Breast epithelium (tissue), 4 donors: ENCODE measurements at regions not wholly inside any gene's neighbourhood (a gene's known extent, or its start where the extent isn't known, plus 50 kb on each side); places are given as distances from the start of the nearest gene placed in this dataset.
"Not testable (repeated sequence)": the region's sequence is repeated elsewhere in the genome, so short reads cannot be mapped to it uniquely, and the experiment has no call there.

Source experiments
- DNase-seq, 2 donors: peaks; one replicate each; pipeline ENCODE4 v3.0.0-alpha.2; 2019; ENCODE audit warnings: low spot score in 2 of 2
- H3K27ac ChIP-seq, 2 donors: fragments of 200-600 bp; sonication (generic) in 1 of 2; one replicate each; pipeline ENCODE4 v1.5.1; 2016 to 2019; ENCODE audit warnings: mild to moderate bottlenecking in 1 of 2
- H3K27me3 ChIP-seq, 2 donors: fragments of 200-600 bp; sonication (generic) in 1 of 2; one replicate each; pipeline versions ENCODE4 v1.5.1 to v1.6.0; 2017 to 2019; ENCODE audit warnings: control low read depth in 1 of 2, mild to moderate bottlenecking in 1 of 2
- H3K36me3 ChIP-seq: fragments of 200-600 bp; one replicate; pipeline ENCODE4 v1.5.1; 2019
- H3K4me1 ChIP-seq, 2 donors: fragments of 200-600 bp; sonication (generic); one replicate each; pipeline ENCODE4 v1.5.1; 2016 to 2019; ENCODE audit warnings: control low read depth in 1 of 2
- H3K4me3 ChIP-seq, 3 donors: fragments of 200-600 bp; sonication (generic); 1 replicate in 2 of 3; 2 replicates in 1 of 3; pipeline ENCODE4 v1.5.1; 2016 to 2019; ENCODE audit warnings: mild to moderate bottlenecking in 3 of 3, moderate library complexity in 2 of 3
- H3K9me3 ChIP-seq, 2 donors: fragments of 200-600 bp; sonication (generic) in 1 of 2; one replicate each; pipeline ENCODE4 v1.5.1; 2016 to 2019; ENCODE audit warnings: control low read depth in 1 of 2
- CTCF ChIP-seq, 3 donors: fragments of 450-650 bp; IDR thresholded peaks; one replicate each; pipeline ENCODE4 v1.5.1; 2016 to 2017; ENCODE audit warnings: antibody characterized with exemption in 3 of 3, mild to moderate bottlenecking in 3 of 3, moderate library complexity in 3 of 3
- POLR2A ChIP-seq: fragments of 450-650 bp; IDR thresholded peaks from one replicate; pipeline ENCODE4 v1.6.1; 2016; ENCODE audit warnings: antibody characterized with exemption, mild to moderate bottlenecking, moderate library complexity
- POLR2AphosphoS5 ChIP-seq, 3 donors: sonication (generic); formaldehyde crosslinking; IDR thresholded peaks; one replicate each; pipeline ENCODE4 v1.6.1; 2017; ENCODE audit warnings: antibody characterized with exemption in 3 of 3
- intact Hi-C: fragments of 100-400 bp; cut with DNase I; formaldehyde crosslinking; loops from one replicate; pipeline ENCODE4 v1.15.1; 2023; ENCODE audit warnings: low total_unique reads

GRCh38 chr14:103243764-103244737, 90.0 kb upstream of the EIF5 start:
- H3K4me1 ChIP-seq = no peaks in the 10 kb centered on the region
- no peak for TF ChIP-seq POLR2A
- no peak for TF ChIP-seq CTCF (IDR thresholded peaks at IDR 0.05)
- no peak for TF ChIP-seq POLR2AphosphoS5 (IDR thresholded peaks at IDR 0.05)
- intact Hi-C loops = no loop called here
- H3K36me3 ChIP-seq = no peaks in the 10 kb centered on the region
- H3K4me3 ChIP-seq = no peak overlapping the region
- DNase-seq = no peak
- no peak overlapping the region for H3K27ac ChIP-seq
- H3K9me3 ChIP-seq = peaks cover 7% of the 10 kb centered on the region in 2 donors
- H3K27me3 ChIP-seq = no peaks in the 10 kb centered on the region

- H3K9me3 ChIP-seq, H3K36me3 ChIP-seq, intact Hi-C loops, H3K27ac ChIP-seq, DNase-seq, H3K4me3 ChIP-seq, H3K4me1 ChIP-seq, H3K27me3 ChIP-seq: not testable (repeated sequence)
Measured at GRCh38 chr14:103245624-103246031, 88.4 kb upstream of the EIF5 start.

GRCh38 chr14:103246070-103246469, 88.0 kb upstream of the EIF5 start:
- no peak for TF ChIP-seq CTCF (IDR thresholded peaks at IDR 0.05)
- no peak for TF ChIP-seq POLR2A
- no peak for TF ChIP-seq POLR2AphosphoS5 (IDR thresholded peaks at IDR 0.05)
- H3K36me3 ChIP-seq = no peaks in the 10 kb centered on the region
- H3K27me3 ChIP-seq = no peaks in the 10 kb centered on the region
- H3K9me3 ChIP-seq = no peaks in the 10 kb centered on the region
- H3K4me3 ChIP-seq = no peak overlapping the region
- no peak for DNase-seq
- intact Hi-C loops = no loop called here
- H3K4me1 ChIP-seq = no peaks in the 10 kb centered on the region
- no peak overlapping the region for H3K27ac ChIP-seq

GRCh38 chr14:103247169-103247606, 86.8 kb upstream of the EIF5 start:
- H3K4me3 ChIP-seq = no peak overlapping the region
- H3K36me3 ChIP-seq = no peaks in the 10 kb centered on the region
- H3K4me1 ChIP-seq = no peaks in the 10 kb centered on the region
- intact Hi-C loops = no loop called here
- H3K27me3 ChIP-seq = no peaks in the 10 kb centered on the region
- no peak overlapping the region for H3K27ac ChIP-seq
- TF ChIP-seq POLR2A (no peak), CTCF (IDR thresholded peaks at IDR 0.05) (no peak), POLR2AphosphoS5 (IDR thresholded peaks at IDR 0.05) (no peak)
- H3K9me3 ChIP-seq = no peaks in the 10 kb centered on the region
- no peak for DNase-seq

- Histone ChIP-seq H3K9me3 (no peaks in the 10 kb centered on the region), H3K4me3 (no peak overlapping the region), H3K27me3 (no peaks in the 10 kb centered on the region), H3K4me1 (no peaks in the 10 kb centered on the region), H3K36me3 (no peaks in the 10 kb centered on the region), H3K27ac (no peak overlapping the region)
- no peak for DNase-seq
- intact Hi-C loops = no loop called here
- TF ChIP-seq POLR2A (no peak), POLR2AphosphoS5 (IDR thresholded peaks at IDR 0.05) (no peak), CTCF (IDR thresholded peaks at IDR 0.05) (no peak)
Measured at GRCh38 chr14:103250181-103250580, 83.9 kb upstream of the EIF5 start.
